Endodermal cell (in vitro differentiated cells): ENCODE measurements at regions not wholly inside any gene's neighbourhood (a gene's known extent, or its start where the extent isn't known, plus 50 kb on each side); places are given as distances from the start of the nearest gene placed in this dataset.
"Not testable (repeated sequence)": the region's sequence is repeated elsewhere in the genome, so short reads cannot be mapped to it uniquely, and the experiment has no call there.

Experiments used
- DNase-seq: peaks from one replicate; pipeline ENCODE4 v3.0.0-alpha.2; 2017
- H3K27ac ChIP-seq: 2 replicates; pipeline ENCODE4 v1.5.1; 2013; ENCODE audit warnings: mild to moderate bottlenecking, low read depth, low read length, moderate library complexity
- H3K27me3 ChIP-seq: 2 replicates; pipeline ENCODE4 v1.6.1; 2013; ENCODE audit warnings: mild to moderate bottlenecking, low read length, moderate library complexity; ENCODE audit not compliant: insufficient read depth, control insufficient read depth, poor library complexity, severe bottlenecking
- H3K36me3 ChIP-seq: 2 replicates; pipeline ENCODE4 v1.7.0; 2013; ENCODE audit warnings: mild to moderate bottlenecking, low read length, moderate library complexity; ENCODE audit not compliant: control insufficient read depth, insufficient read depth
- H3K4me1 ChIP-seq: one replicate; pipeline ENCODE4 v1.7.0; 2013; ENCODE audit warnings: low read length; ENCODE audit not compliant: control insufficient read depth, insufficient read depth
- H3K4me3 ChIP-seq: 2 replicates; pipeline ENCODE4 v1.5.1; 2013; ENCODE audit warnings: mild to moderate bottlenecking, low read length, moderate library complexity
- H3K9ac ChIP-seq: 2 replicates; pipeline ENCODE4 v1.6.1; 2013; ENCODE audit warnings: mild to moderate bottlenecking, low read length, moderate library complexity; ENCODE audit not compliant: poor library complexity, severe bottlenecking; ENCODE audit errors: extremely low read depth
- H3K9me3 ChIP-seq: 2 replicates; pipeline ENCODE4 v1.6.1; 2013; ENCODE audit warnings: mild to moderate bottlenecking, low read length, moderate library complexity; ENCODE audit not compliant: control insufficient read depth
- H3K27ac Mint-ChIP-seq: 2 replicates; pipeline ENCODE4 v1.8.0; 2020; ENCODE audit warnings: mixed read lengths
- H3K27me3 Mint-ChIP-seq: 2 replicates; pipeline ENCODE4 v1.8.0; 2021; ENCODE audit warnings: mild to moderate bottlenecking, mixed read lengths; ENCODE audit not compliant: insufficient read depth
- H3K36me3 Mint-ChIP-seq: 2 replicates; pipeline ENCODE4 v1.8.0; 2020; ENCODE audit warnings: low read depth, mixed read lengths
- H3K4me1 Mint-ChIP-seq: 2 replicates; pipeline ENCODE4 v1.8.0; 2020; ENCODE audit warnings: mixed read lengths
- H3K4me3 Mint-ChIP-seq: 2 replicates; pipeline ENCODE4 v1.8.0; 2020; ENCODE audit warnings: mild to moderate bottlenecking, moderate library complexity, mixed read lengths
- H3K9me3 Mint-ChIP-seq: 2 replicates; pipeline ENCODE4 v1.8.0; 2020; ENCODE audit warnings: mild to moderate bottlenecking, mixed read lengths
- CTCF ChIP-seq: fragments of 200-600 bp; sonication (generic); conservative IDR thresholded peaks from 2 replicates; pipeline ENCODE4 v1.5.0; 2021; ENCODE audit warnings: antibody characterized with exemption, mild to moderate bottlenecking
- WGBS, 2 experiments: methylation state at CpG; one replicate each; pipeline versions ENCODE4 v1.1.5 to v1.1.7; 2013; ENCODE audit warnings: missing lambda C conversion rate in 2 of 2, mixed read lengths in 1 of 2; ENCODE audit not compliant: insufficient coverage in 1 of 2, insufficient read length in 1 of 2; 5-methylcytosine and 5-hydroxymethylcytosine counted together

GRCh38 chr6:26235302-26235670, 129.7 kb upstream of the BTN3A2 start:
- peak overlapping the region; percentile 87 for H3K27ac Mint-ChIP-seq

DNA sequence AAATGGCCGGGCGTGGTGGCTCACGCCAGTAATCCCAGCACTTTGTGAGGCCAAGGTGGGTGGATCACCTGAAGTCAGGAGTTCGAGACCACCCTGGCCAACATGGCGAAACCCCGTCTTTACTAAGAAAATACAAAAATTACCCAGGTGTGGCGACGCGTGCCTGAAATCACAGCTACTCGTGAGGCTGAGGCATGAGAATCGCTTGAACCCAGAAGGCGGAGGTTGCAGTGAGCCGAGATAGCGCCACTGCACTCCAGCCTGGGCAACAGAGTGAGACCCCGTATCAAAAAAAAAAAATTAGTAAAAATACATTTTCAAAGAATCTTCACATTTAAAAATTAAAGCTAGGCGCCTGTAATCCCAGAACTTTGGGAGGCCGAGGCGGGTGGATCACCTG, 125.6 kb upstream of the BTN3A2 start:
- H3K9me3 Mint-ChIP-seq, H3K9me3 ChIP-seq: not testable (repeated sequence)

More at GRCh38 chr6:26235302-26235670, 129.7 kb upstream of the BTN3A2 start:
- no peaks in the 10 kb centered on the region for H3K36me3 Mint-ChIP-seq
- Histone ChIP-seq H3K4me3 (peak overlapping the region; percentile 81), H3K27ac (no peak overlapping the region), H3K4me1 (no peaks in the 10 kb centered on the region), H3K36me3 (no peaks in the 10 kb centered on the region), H3K9ac (peak overlapping the region; percentile 56), H3K27me3 (peaks cover 10% of the 10 kb centered on the region), H3K9me3 (no peaks in the 10 kb centered on the region)
- no peak for TF ChIP-seq CTCF
- 32 to 50% methylated on average over 3 of the region's 3 CpGs for WGBS, 2 experiments
- H3K27me3 Mint-ChIP-seq: peaks cover 3% of the 10 kb centered on the region
- DNase-seq: no peak
- peaks cover 3% of the 10 kb centered on the region for H3K9me3 Mint-ChIP-seq
- H3K4me1 Mint-ChIP-seq: peaks cover 8% of the 10 kb centered on the region
- peak overlapping the region; percentile 64 for H3K4me3 Mint-ChIP-seq

DNA sequence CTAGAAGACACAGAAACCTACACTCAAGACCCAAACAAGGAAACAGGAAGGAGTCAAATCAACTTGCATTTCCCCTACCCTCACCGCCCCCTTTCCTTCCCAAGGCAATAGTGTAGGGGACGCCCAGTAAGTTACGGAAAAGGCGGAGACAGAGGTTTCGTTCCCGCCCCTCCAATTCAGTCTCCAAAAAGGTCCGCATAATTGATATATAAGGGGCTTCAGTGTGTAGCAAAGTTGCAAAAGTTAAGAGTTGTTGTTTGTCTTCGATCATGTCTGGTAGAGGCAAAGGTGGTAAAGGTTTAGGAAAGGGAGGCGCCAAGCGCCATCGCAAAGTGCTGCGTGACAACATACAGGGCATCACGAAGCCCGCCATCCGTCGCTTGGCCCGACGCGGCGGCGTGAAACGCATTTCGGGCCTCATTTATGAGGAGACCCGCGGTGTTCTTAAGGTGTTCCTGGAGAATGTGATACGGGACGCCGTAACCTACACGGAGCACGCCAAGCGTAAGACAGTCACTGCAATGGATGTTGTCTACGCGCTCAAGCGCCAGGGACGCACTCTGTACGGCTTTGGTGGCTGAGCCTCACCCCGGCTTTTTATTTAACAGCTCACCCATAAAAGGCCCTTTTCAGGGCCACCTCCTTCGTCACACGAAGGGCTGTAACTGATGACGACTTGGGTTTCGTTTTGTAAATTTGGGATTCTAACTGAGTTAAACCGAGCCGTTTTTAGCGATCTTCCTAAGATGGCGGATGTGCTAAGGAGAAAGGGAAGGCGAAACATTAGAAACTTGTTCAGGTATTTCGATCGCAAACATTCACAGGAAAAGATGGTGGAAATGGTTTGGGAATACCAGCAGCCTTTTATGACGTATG, 124.6 kb upstream of the BTN3A2 start:
- Mint-ChIP-seq H3K27me3 (peaks cover 33% of the 10 kb centered on the region), H3K9me3 (peaks cover 4% of the 10 kb centered on the region), H3K4me3 (no peak overlapping the region), H3K36me3 (no peaks in the 10 kb centered on the region), H3K27ac (no peak overlapping the region), H3K4me1 (peaks cover 31% of the 10 kb centered on the region)
- Histone ChIP-seq H3K4me1 (peaks cover 14% of the 10 kb centered on the region), H3K27me3 (peaks cover 35% of the 10 kb centered on the region), H3K9me3 (peaks cover 3% of the 10 kb centered on the region), H3K27ac (no peak overlapping the region), H3K4me3 (peak overlapping the region; percentile 56), H3K36me3 (no peaks in the 10 kb centered on the region), H3K9ac (peak overlapping the region; percentile 2)
- 75 to 87% methylated on average over 41 to 49 of the region's 49 CpGs for WGBS, 2 experiments
- DNase-seq: peak; percentile 54
- TF ChIP-seq CTCF: no peak

More for the DNA sequence above, 125.6 kb upstream of the BTN3A2 start:
- H3K27ac Mint-ChIP-seq, H3K36me3 Mint-ChIP-seq, H3K4me3 Mint-ChIP-seq, H3K9ac ChIP-seq, H3K27ac ChIP-seq, H3K4me3 ChIP-seq, H3K36me3 ChIP-seq, DNase-seq: not testable (repeated sequence)
- H3K4me1 Mint-ChIP-seq: peaks cover 27% of the 10 kb centered on the region
- peaks cover 27% of the 10 kb centered on the region for H3K27me3 Mint-ChIP-seq
- WGBS, 2 experiments: 93 to 94% methylated on average over 18 of the region's 18 CpGs
- H3K27me3 ChIP-seq: peaks cover 33% of the 10 kb centered on the region
- peaks cover 14% of the 10 kb centered on the region for H3K4me1 ChIP-seq
